ENCODE measurements at regions not wholly inside any gene's neighbourhood (a gene's known extent, or its start where the extent isn't known, plus 50 kb on each side); places are given as distances from the start of the nearest gene placed in this dataset.

DNA sequence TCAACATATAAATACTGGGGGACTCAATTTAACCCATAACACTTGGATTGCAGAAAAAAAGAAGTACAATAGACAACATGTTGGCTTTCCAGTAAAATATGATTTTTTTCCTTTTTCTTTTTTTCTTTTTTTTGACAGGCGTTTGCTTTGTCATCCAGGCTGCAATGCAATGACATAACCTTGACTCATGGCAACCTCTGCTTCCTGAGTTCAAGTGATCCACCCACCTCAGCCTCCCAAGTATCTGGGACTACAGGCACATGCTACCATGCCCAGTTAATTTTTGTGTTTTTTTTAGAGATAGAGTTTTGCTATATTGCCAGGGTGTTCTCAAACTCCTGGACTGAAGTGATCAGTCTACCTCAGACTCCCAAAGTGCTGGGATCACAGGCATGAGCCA lies 1512.0 kb upstream of the PRMT6 start:
- TF ChIP-seq YY1 (IDR thresholded peaks at IDR 0.05; ENCODE audit: insufficient read depth, insufficient replicate concordance, low read depth, low read length), result no peak
- TF ChIP-seq CENPT (CRISPR knock-in tag; IDR thresholded peaks at IDR 0.05; ENCODE audit: low read depth), result no peak
- TF ChIP-seq U2AF2 (IDR thresholded peaks at IDR 0.05; ENCODE audit: low read depth, low read length), result no peak
- TF ChIP-seq JUND (CRISPR knock-in tag; IDR thresholded peaks at IDR 0.05), result no peak
- TF ChIP-seq, protein P1, sequence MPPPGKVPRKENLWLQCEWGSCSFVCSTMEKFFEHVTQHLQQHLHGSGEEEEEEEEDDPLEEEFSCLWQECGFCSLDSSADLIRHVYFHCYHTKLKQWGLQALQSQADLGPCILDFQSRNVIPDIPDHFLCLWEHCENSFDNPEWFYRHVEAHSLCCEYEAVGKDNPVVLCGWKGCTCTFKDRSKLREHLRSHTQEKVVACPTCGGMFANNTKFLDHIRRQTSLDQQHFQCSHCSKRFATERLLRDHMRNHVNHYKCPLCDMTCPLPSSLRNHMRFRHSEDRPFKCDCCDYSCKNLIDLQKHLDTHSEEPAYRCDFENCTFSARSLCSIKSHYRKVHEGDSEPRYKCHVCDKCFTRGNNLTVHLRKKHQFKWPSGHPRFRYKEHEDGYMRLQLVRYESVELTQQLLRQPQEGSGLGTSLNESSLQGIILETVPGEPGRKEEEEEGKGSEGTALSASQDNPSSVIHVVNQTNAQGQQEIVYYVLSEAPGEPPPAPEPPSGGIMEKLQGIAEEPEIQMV (CRISPR knock-in tag; IDR thresholded peaks at IDR 0.05; ENCODE audit: low read depth), result no peak
- no peak for TF ChIP-seq EP300 (IDR thresholded peaks at IDR 0.05; ENCODE audit: low read depth in 2 of 2, low read length in 2 of 2)
- TF ChIP-seq EP300 (CRISPR knock-in tag; IDR thresholded peaks at IDR 0.05; ENCODE audit: borderline replicate concordance), result no peak
